NCI-H1105 (cell line): ENCODE measurements at regions not wholly inside any gene's neighbourhood (a gene's known extent, or its start where the extent isn't known, plus 50 kb on each side); places are given as distances from the start of the nearest gene placed in this dataset.

Source experiments
- DNase-seq: peaks from one replicate; lab custom pipeline; 2025; lab: John Stamatoyannopoulos, UW

- no peak for DNase-seq
Measured at GRCh38 chr5:166320920-166321480, 1970.4 kb upstream of the WWC1 start.

GRCh38 chr5:166324372-166324771 lies 1967.1 kb upstream of the WWC1 start:
- no peak for DNase-seq

- DNase-seq: no peak
Measured at GRCh38 chr5:166329149-166329800, 1962.2 kb upstream of the WWC1 start.

GRCh38 chr5:166330036-166330435 lies 1961.4 kb upstream of the WWC1 start:
- DNase-seq: no peak

GRCh38 chr5:166331521-166331920 lies 1959.9 kb upstream of the WWC1 start:
- DNase-seq: no peak

- no peak for DNase-seq
Measured at GRCh38 chr5:166338801-166339200, 1952.6 kb upstream of the WWC1 start.

GRCh38 chr5:166340039-166340438 lies 1951.4 kb upstream of the WWC1 start:
- no peak for DNase-seq

- no peak for DNase-seq
Measured at GRCh38 chr5:166341740-166342337, 1949.6 kb upstream of the WWC1 start.

GRCh38 chr5:166342402-166342801 lies 1949.0 kb upstream of the WWC1 start:
- DNase-seq: no peak

GRCh38 chr5:166346726-166347374 lies 1944.6 kb upstream of the WWC1 start:
- no peak for DNase-seq

- DNase-seq: no peak
Measured at GRCh38 chr5:166349046-166349445, 1942.4 kb upstream of the WWC1 start.

GRCh38 chr5:166353580-166353979 lies 1937.9 kb upstream of the WWC1 start:
- no peak for DNase-seq

- DNase-seq: no peak
Measured at GRCh38 chr5:166354332-166354731, 1937.1 kb upstream of the WWC1 start.

- no peak for DNase-seq
Measured at GRCh38 chr5:166356096-166356495, 1935.3 kb upstream of the WWC1 start.

- no peak for DNase-seq
Measured at GRCh38 chr5:166358127-166358830, 1933.2 kb upstream of the WWC1 start.

GRCh38 chr5:166363087-166363760 lies 1928.2 kb upstream of the WWC1 start:
- DNase-seq: no peak

- no peak for DNase-seq
Measured at GRCh38 chr5:166365164-166365563, 1926.3 kb upstream of the WWC1 start.

- DNase-seq: no peak
Measured at GRCh38 chr5:166367391-166367790, 1924.1 kb upstream of the WWC1 start.

GRCh38 chr5:166369346-166369745 lies 1922.1 kb upstream of the WWC1 start:
- DNase-seq: no peak

- DNase-seq: no peak
Measured at GRCh38 chr5:166369807-166370206, 1921.6 kb upstream of the WWC1 start.

- no peak for DNase-seq
Measured at GRCh38 chr5:166370928-166371690, 1920.3 kb upstream of the WWC1 start.
